ENCODE measurements at regions not wholly inside any gene's neighbourhood (a gene's known extent, or its start where the extent isn't known, plus 50 kb on each side); places are given as distances from the start of the nearest gene placed in this dataset.

DNA sequence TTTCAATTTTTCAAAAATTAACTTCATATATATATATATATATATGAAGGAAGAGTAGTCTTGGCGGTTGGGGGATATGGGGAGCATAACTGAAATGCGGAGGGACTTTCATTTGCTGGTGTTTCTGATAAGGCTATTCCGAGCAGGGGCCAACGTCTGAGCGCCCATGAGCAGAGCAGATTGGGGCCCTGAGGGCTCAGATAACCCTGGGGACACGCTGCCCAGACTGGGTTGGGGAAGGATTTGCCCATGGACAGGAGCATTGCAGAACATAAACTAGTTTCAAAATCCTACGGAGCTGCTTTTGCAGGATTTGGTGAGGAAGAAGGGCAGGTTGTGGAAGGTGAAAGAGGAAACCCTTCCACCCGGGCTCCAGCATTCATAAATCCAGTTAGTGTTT lies 240.2 kb downstream of the IRX1 start:
- ChIA-PET POLR2A (no interaction called here), CTCF (no interaction called here)
- TF ChIP-seq, protein P1, sequence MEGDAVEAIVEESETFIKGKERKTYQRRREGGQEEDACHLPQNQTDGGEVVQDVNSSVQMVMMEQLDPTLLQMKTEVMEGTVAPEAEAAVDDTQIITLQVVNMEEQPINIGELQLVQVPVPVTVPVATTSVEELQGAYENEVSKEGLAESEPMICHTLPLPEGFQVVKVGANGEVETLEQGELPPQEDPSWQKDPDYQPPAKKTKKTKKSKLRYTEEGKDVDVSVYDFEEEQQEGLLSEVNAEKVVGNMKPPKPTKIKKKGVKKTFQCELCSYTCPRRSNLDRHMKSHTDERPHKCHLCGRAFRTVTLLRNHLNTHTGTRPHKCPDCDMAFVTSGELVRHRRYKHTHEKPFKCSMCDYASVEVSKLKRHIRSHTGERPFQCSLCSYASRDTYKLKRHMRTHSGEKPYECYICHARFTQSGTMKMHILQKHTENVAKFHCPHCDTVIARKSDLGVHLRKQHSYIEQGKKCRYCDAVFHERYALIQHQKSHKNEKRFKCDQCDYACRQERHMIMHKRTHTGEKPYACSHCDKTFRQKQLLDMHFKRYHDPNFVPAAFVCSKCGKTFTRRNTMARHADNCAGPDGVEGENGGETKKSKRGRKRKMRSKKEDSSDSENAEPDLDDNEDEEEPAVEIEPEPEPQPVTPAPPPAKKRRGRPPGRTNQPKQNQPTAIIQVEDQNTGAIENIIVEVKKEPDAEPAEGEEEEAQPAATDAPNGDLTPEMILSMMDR (IDR thresholded peaks at IDR 0.05): no peak
- Mint-ChIP-seq H3K36me3 (ENCODE audit: low read depth) (no peaks in the 10 kb centered on the region), H3K27ac (no peak overlapping the region), H3K4me3 (no peak overlapping the region), H3K4me1 (no peaks in the 10 kb centered on the region), H3K9me3 (no peaks in the 10 kb centered on the region), H3K27me3 (no peaks in the 10 kb centered on the region)
- intact Hi-C loops (cut with micrococcal nuclease): no loop called here
- DNase-seq: no peak
- ATAC-seq (ENCODE audit: low read depth): no peak

DNA sequence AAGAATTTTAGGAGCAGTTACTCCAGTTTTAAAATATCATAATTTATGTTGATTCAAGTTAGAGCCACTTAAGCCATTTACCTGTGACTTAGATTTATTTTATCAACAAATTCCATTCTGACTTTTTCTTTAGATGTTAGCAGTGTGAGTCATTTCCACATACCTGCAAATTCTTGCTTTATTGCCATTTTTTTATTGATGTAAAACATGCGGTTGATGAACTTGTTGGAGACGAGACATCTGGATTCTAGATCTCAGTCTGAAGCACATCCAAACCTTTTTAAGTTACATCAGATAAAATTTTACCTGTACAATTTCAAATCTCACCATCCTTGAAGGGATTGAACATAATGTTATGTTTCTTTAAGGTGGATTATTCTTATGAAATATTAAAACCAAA lies 240.9 kb downstream of the IRX1 start:
- H3K27ac Mint-ChIP-seq: no peak overlapping the region
- ChIA-PET POLR2A (no interaction called here), CTCF (no interaction called here)
- ATAC-seq (ENCODE audit: low read depth) (no peak), DNase-seq (no peak)
- no peak overlapping the region for H3K4me3 Mint-ChIP-seq
- intact Hi-C loops (cut with micrococcal nuclease): no loop called here
- H3K9me3 Mint-ChIP-seq: no peaks in the 10 kb centered on the region
- no peaks in the 10 kb centered on the region for H3K36me3 Mint-ChIP-seq (ENCODE audit: low read depth)
- TF ChIP-seq, protein P1 (IDR thresholded peaks at IDR 0.05): no peak
- no peaks in the 10 kb centered on the region for H3K4me1 Mint-ChIP-seq
- no peaks in the 10 kb centered on the region for H3K27me3 Mint-ChIP-seq

DNA sequence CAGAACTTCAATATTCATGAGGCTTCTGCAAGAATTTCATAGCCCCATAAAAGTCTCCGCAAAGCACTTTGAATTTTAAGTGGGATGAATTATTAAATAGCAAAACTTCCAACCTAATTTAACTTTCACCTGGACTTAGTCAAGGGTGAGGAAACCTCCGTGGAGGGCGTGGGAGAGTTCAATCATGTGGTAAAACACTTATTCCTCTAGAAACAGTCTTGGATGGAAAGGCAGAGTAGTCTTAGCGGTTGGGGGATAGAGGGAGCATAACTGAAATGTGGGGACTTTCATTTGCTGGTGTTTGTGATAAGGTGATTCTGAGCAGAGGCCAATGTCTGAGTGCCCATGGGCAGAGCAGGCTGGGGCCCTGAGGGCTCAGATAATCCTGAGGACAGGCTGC lies 241.9 kb downstream of the IRX1 start:
- no peaks in the 10 kb centered on the region for H3K4me1 Mint-ChIP-seq
- no peak overlapping the region for H3K4me3 Mint-ChIP-seq
- CTCF ChIA-PET: no interaction called here
- no peak overlapping the region for H3K27ac Mint-ChIP-seq
- POLR2A ChIA-PET: no interaction called here
- no peaks in the 10 kb centered on the region for H3K9me3 Mint-ChIP-seq
- no peak for ATAC-seq (ENCODE audit: low read depth)
- no peak for DNase-seq
- no peaks in the 10 kb centered on the region for H3K27me3 Mint-ChIP-seq
- H3K36me3 Mint-ChIP-seq (ENCODE audit: low read depth): no peaks in the 10 kb centered on the region
- TF ChIP-seq, protein P1 (IDR thresholded peaks at IDR 0.05): no peak
- intact Hi-C loops (cut with micrococcal nuclease): no loop called here

DNA sequence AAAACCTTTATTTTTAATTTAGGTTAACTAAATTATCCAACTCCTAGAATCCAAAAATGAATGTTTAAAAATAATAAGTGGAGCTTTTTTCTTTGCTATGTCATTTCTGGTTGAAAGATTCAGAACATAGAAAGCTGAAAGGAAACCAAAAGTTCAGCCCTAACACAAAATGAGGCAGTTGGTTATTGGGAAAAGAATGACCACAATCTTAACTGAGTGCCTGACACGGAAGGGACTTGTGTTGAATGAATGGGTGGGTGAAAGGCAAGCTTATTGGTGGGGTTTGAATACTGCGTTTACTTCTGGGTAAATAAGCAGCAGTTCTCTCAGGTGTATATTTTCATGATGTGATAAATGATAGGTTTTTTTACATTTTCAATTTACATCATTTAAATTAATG lies 243.5 kb downstream of the IRX1 start:
- POLR2A ChIA-PET: no interaction called here
- intact Hi-C loops (cut with micrococcal nuclease): no loop called here
- Mint-ChIP-seq H3K27ac (no peak overlapping the region), H3K27me3 (no peaks in the 10 kb centered on the region), H3K4me1 (no peaks in the 10 kb centered on the region), H3K36me3 (ENCODE audit: low read depth) (no peaks in the 10 kb centered on the region), H3K4me3 (no peak overlapping the region), H3K9me3 (no peaks in the 10 kb centered on the region)
- CTCF ChIA-PET: no interaction called here
- ATAC-seq (ENCODE audit: low read depth) (no peak), DNase-seq (no peak)
- TF ChIP-seq, protein P1 (IDR thresholded peaks at IDR 0.05): no peak

DNA sequence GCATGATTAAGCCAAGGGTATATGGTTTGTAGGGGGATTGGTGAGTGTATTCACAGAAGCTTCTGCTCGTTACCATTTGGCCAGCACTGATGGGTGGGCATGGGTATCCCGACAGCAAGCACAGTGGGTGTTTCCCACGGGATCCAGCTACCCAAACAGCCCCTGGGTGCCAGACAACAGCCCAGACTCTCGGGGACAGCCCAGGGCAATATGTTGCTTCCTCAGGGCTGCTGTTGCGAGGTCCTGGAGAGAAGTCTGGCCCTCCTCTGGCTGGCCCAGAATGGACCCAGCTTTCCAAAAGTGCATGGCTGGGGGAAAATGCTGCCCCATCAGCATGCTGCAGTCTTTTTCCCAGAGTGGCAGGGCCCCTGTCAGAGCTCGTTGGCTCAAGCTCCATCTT lies 247.0 kb downstream of the IRX1 start:
- no peak for DNase-seq
- CTCF ChIA-PET: no interaction called here
- H3K27ac Mint-ChIP-seq: no peak overlapping the region
- H3K27me3 Mint-ChIP-seq: no peaks in the 10 kb centered on the region
- TF ChIP-seq, protein P1 (IDR thresholded peaks at IDR 0.05): no peak
- POLR2A ChIA-PET: no interaction called here
- no peak overlapping the region for H3K4me3 Mint-ChIP-seq
- ATAC-seq (ENCODE audit: low read depth): no peak
- H3K36me3 Mint-ChIP-seq (ENCODE audit: low read depth): no peaks in the 10 kb centered on the region
- intact Hi-C loops (cut with micrococcal nuclease): no loop called here
- H3K9me3 Mint-ChIP-seq: peaks cover 3% of the 10 kb centered on the region
- H3K4me1 Mint-ChIP-seq: no peaks in the 10 kb centered on the region

Data from activated B cell treated with CpG ODN at 0.5 μM for 24 hours (primary cell).